ENCODE measurements at regions not wholly inside any gene's neighbourhood (a gene's known extent, or its start where the extent isn't known, plus 50 kb on each side); places are given as distances from the start of the nearest gene placed in this dataset.

- TF ChIP-seq CTCF (IDR thresholded peaks at IDR 0.05) (no peak), EP300 (IDR thresholded peaks at IDR 0.05) (no peak)
Observed at GRCh38 chr14:28577187-28577586, 189.4 kb upstream of the FOXG1 start.

All from gastroesophageal sphincter (tissue), 3 donors.